ENCODE measurements at regions not wholly inside any gene's neighbourhood (a gene's known extent, or its start where the extent isn't known, plus 50 kb on each side); places are given as distances from the start of the nearest gene placed in this dataset.

DNA sequence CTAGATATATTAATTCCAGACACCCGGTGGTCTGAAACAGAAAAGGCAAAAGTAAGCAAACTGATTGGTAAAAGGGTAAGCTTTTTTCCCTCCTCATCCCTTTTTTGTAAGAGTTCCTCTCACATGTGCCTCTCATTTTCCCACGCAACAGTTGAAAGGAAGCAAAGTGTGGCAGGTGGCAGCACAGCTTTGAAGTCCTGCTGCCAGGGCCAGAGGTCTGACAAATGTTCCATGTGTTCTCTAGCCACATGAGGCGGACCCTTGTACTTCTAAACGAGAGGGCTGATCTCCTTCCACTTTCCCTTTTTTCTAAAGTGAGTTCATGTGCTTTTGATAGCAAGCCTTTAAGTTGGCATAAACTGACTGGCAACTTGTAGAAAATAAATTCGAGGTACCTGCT, 217.5 kb downstream of the POLR1F start:
- no peaks in the 10 kb centered on the region for H3K9me2 ChIP-seq (replicated peaks; ENCODE audit: low read length)
- ChIA-PET POLR2A (ENCODE audit: unreplicated experiment) (interaction anchor here (0.7 kb wide), 1 partner anchor 1921 kb away, joined by 4 read pairs; no protein-coding TSS in a partner anchor), CTCF (interaction anchor here (0.5 to 2.2 kb wide), 5 partner anchors 79 to 798 kb away, joined by 3 to 28 read pairs (median 4); no protein-coding TSS in a partner anchor)
- H3K79me2 ChIP-seq (ENCODE audit: low read length): no peaks in the 10 kb centered on the region
- no TSS peak for BruUV-seq (replicated peaks)
- no peak for DNase-seq
- no peaks in the 10 kb centered on the region for H3K9me3 ChIP-seq (ENCODE audit: low read length)
- H3K27ac ChIP-seq (ENCODE audit: low read length): no peak overlapping the region
- intact Hi-C loops (cut with micrococcal nuclease): loop anchor here (5.0 kb wide), 2 partner anchors 131 to 369 kb away; no protein-coding TSS in a partner anchor
- TF ChIP-seq EZH2phosphoT487 (IDR thresholded peaks at IDR 0.05; ENCODE audit: borderline replicate concordance, low read length) (no peak), EZH2 (IDR thresholded peaks at IDR 0.05; ENCODE audit: low read length, unreplicated experiment) (no peak)
- TF ChIP-seq, protein P1, sequence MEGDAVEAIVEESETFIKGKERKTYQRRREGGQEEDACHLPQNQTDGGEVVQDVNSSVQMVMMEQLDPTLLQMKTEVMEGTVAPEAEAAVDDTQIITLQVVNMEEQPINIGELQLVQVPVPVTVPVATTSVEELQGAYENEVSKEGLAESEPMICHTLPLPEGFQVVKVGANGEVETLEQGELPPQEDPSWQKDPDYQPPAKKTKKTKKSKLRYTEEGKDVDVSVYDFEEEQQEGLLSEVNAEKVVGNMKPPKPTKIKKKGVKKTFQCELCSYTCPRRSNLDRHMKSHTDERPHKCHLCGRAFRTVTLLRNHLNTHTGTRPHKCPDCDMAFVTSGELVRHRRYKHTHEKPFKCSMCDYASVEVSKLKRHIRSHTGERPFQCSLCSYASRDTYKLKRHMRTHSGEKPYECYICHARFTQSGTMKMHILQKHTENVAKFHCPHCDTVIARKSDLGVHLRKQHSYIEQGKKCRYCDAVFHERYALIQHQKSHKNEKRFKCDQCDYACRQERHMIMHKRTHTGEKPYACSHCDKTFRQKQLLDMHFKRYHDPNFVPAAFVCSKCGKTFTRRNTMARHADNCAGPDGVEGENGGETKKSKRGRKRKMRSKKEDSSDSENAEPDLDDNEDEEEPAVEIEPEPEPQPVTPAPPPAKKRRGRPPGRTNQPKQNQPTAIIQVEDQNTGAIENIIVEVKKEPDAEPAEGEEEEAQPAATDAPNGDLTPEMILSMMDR (conservative IDR thresholded peaks at IDR 0.05; ENCODE audit: low read depth, low read length): no peak
- H3K27me3 ChIP-seq (ENCODE audit: low read length): no peaks in the 10 kb centered on the region
- H2AFZ ChIP-seq (ENCODE audit: low read length): no peak overlapping the region
- no peaks in the 10 kb centered on the region for H4K20me1 ChIP-seq (ENCODE audit: low read length)
- H3K36me3 ChIP-seq (ENCODE audit: low read depth, low read length): no peaks in the 10 kb centered on the region
- no peak overlapping the region for H3K9ac ChIP-seq (ENCODE audit: low read length)
- H3K4me1 ChIP-seq (ENCODE audit: insufficient read depth, low read length): no peaks in the 10 kb centered on the region
- no peak for ATAC-seq
- H3F3A ChIP-seq (ENCODE audit: low read length, unreplicated experiment): no peaks in the 10 kb centered on the region
- no peak overlapping the region for H3K4me3 ChIP-seq (ENCODE audit: low read length)
- H3K4me2 ChIP-seq (ENCODE audit: low read length): no peak overlapping the region

DNA sequence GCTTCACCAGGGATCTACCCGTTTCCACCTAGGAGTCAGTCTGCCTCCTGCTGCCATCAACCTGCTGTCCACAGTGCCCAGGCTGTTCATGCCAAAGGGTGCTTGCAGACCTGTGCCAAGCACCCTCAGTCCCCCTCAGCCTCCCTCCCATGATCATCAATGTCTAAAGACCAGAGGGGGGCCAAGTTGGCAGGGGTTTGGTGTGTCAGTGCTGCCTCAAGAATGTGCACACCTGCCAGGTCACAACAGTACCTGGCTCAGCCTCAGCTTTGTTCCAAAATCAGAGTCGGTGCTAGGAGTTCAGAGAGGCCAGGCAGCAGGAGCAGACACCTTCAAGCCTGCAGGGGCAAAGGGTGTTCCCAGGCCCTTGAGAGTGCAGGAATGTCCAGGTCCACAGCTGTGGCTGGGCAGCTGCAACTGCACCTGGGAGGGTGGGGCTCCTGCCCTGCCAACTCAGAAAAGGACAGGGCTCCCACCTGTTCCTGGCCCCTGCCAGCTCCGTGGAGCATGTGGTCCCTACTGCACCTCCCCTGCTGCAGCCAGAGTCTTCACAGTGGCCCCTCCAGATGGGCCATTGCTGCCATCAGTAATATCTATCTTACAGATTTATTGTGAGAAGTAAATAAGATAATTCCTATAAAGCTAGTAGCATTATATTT, 219.5 kb downstream of the POLR1F start:
- POLR2A ChIA-PET (ENCODE audit: unreplicated experiment): no interaction called here
- H2AFZ ChIP-seq (ENCODE audit: low read length): no peak overlapping the region
- H3K9ac ChIP-seq (ENCODE audit: low read length): no peak overlapping the region
- no peak overlapping the region for H3K4me2 ChIP-seq (ENCODE audit: low read length)
- no peaks in the 10 kb centered on the region for H3K36me3 ChIP-seq (ENCODE audit: low read depth, low read length)
- intact Hi-C loops (cut with micrococcal nuclease): no loop called here
- H3K79me2 ChIP-seq (ENCODE audit: low read length): no peaks in the 10 kb centered on the region
- H4K20me1 ChIP-seq (ENCODE audit: low read length): no peaks in the 10 kb centered on the region
- H3K27me3 ChIP-seq (ENCODE audit: low read length): no peaks in the 10 kb centered on the region
- H3K9me3 ChIP-seq (ENCODE audit: low read length): no peaks in the 10 kb centered on the region
- DNase-seq (no peak), ATAC-seq (no peak)
- H3K4me3 ChIP-seq (ENCODE audit: low read length): no peak overlapping the region
- no peaks in the 10 kb centered on the region for H3F3A ChIP-seq (ENCODE audit: low read length, unreplicated experiment)
- no TSS peak for BruUV-seq (replicated peaks)
- TF ChIP-seq EZH2 (IDR thresholded peaks at IDR 0.05; ENCODE audit: low read length, unreplicated experiment) (no peak), EZH2phosphoT487 (IDR thresholded peaks at IDR 0.05; ENCODE audit: borderline replicate concordance, low read length) (no peak)
- TF ChIP-seq, protein P1 (conservative IDR thresholded peaks at IDR 0.05; ENCODE audit: low read depth, low read length): no peak
- CTCF ChIA-PET: no interaction called here
- no peak overlapping the region for H3K27ac ChIP-seq (ENCODE audit: low read length)
- no peaks in the 10 kb centered on the region for H3K4me1 ChIP-seq (ENCODE audit: insufficient read depth, low read length)
- H3K9me2 ChIP-seq (replicated peaks; ENCODE audit: low read length): no peaks in the 10 kb centered on the region

DNA sequence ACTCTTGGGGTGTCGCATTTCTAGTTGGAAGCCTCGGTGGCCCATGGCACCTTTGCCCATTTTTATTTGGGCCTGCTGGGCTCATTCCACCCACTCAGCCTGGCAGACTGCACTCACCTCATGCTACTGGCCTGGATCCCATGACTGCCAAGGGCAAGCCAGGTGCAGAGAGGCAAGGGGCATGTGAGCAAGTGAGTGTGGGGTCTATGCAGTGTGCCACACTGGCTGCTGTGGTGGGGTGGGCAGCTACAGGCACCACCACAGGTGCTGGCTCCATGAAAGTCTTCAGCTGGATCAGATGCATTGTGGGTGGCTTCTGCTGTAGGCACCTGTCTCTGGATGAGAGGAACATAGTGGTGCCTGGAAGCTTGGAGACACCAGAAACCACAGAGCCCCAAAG, 220.8 kb downstream of the POLR1F start:
- ChIA-PET CTCF (no interaction called here), POLR2A (ENCODE audit: unreplicated experiment) (no interaction called here)
- TF ChIP-seq EZH2 (IDR thresholded peaks at IDR 0.05; ENCODE audit: low read length, unreplicated experiment): no peak
- BruUV-seq (replicated peaks): no TSS peak
- Histone ChIP-seq H3K79me2 (ENCODE audit: low read length) (no peaks in the 10 kb centered on the region), H3K4me3 (ENCODE audit: low read length) (no peak overlapping the region), H3K36me3 (ENCODE audit: low read depth, low read length) (no peaks in the 10 kb centered on the region), H3K9me3 (ENCODE audit: low read length) (no peaks in the 10 kb centered on the region), H3F3A (ENCODE audit: low read length, unreplicated experiment) (no peaks in the 10 kb centered on the region), H3K9me2 (replicated peaks; ENCODE audit: low read length) (no peaks in the 10 kb centered on the region), H2AFZ (ENCODE audit: low read length) (no peak overlapping the region), H4K20me1 (ENCODE audit: low read length) (no peaks in the 10 kb centered on the region), H3K27me3 (ENCODE audit: low read length) (no peaks in the 10 kb centered on the region), H3K9ac (ENCODE audit: low read length) (no peak overlapping the region), H3K4me1 (ENCODE audit: insufficient read depth, low read length) (no peaks in the 10 kb centered on the region), H3K27ac (ENCODE audit: low read length) (no peak overlapping the region), H3K4me2 (ENCODE audit: low read length) (no peak overlapping the region)
- intact Hi-C loops (cut with micrococcal nuclease): no loop called here
- no peak for DNase-seq
- ATAC-seq: no peak

Data from PC-3 (cell line).